K562 (cell line): ENCODE measurements at regions not wholly inside any gene's neighbourhood (a gene's known extent, or its start where the extent isn't known, plus 50 kb on each side); places are given as distances from the start of the nearest gene placed in this dataset.

Source experiments
- EGR1 ChIP-seq: fragments of 450-650 bp; conservative IDR thresholded peaks from 2 replicates; pipeline ENCODE4 v1.6.1; 2017; ENCODE audit warnings: mild to moderate bottlenecking
- RFX1 ChIP-seq: fragments of 450-650 bp; IDR thresholded peaks from 2 replicates; pipeline ENCODE4 v1.6.1; 2016; ENCODE audit warnings: mild to moderate bottlenecking, moderate library complexity
- TF ChIP-seq, protein P1 (sequence below), 3 experiments: IDR thresholded peaks in 2 of 3; conservative IDR thresholded peaks in 1 of 3; 2 replicates each; pipeline ENCODE4 v1.5.1; 2011 to 2012; ENCODE audit warnings: low read length in 3 of 3, mild to moderate bottlenecking in 3 of 3, control low read depth in 2 of 3, improper control_type of control experiment in 1 of 3, inconsistent platforms in 1 of 3, low read depth in 1 of 3, mixed read lengths in 1 of 3, moderate library complexity in 1 of 3; ENCODE audit not compliant: insufficient read depth in 2 of 3

DNA sequence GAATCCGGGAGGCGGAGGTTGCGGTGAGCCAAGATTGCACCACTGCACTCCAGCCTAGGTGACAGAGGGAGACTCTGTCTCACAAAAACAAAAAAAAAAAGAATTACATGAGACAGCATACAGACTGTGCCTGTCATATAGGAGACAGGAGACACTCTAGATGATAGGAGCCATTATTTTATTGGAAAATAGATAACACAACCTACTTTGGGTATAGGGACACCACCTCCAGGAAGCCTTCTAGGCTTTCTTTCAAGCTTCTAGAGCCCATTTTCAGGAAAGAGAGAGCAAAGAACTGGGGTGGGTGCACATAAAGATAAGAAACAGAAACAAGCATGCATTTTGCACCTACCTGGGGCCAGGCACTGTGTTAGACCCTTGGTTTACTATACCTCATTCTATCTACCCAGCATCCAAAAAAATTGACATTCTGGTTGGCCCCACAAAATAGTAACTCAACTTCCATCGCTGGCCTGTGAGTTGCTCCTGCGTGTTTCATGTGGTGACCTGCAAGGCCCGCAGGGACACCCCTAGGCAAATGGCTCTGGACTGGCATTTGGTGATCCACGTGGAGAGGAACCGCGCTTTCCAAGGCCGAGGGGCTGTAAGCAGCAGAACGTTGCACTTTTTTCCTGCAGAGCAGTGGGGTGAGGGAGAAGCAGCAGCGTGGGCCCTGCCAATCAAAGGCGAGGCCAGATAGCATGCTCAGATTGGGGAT lies 57.1 kb upstream of the CACUL1 start:
- TF ChIP-seq, protein P1, sequence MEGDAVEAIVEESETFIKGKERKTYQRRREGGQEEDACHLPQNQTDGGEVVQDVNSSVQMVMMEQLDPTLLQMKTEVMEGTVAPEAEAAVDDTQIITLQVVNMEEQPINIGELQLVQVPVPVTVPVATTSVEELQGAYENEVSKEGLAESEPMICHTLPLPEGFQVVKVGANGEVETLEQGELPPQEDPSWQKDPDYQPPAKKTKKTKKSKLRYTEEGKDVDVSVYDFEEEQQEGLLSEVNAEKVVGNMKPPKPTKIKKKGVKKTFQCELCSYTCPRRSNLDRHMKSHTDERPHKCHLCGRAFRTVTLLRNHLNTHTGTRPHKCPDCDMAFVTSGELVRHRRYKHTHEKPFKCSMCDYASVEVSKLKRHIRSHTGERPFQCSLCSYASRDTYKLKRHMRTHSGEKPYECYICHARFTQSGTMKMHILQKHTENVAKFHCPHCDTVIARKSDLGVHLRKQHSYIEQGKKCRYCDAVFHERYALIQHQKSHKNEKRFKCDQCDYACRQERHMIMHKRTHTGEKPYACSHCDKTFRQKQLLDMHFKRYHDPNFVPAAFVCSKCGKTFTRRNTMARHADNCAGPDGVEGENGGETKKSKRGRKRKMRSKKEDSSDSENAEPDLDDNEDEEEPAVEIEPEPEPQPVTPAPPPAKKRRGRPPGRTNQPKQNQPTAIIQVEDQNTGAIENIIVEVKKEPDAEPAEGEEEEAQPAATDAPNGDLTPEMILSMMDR (IDR thresholded peaks at IDR 0.05 in 2 of 3, conservative IDR thresholded peaks at IDR 0.05 in 1 of 3; ENCODE audit: insufficient read depth in 2 of 3, low read depth in 1 of 3, low read length in 3 of 3), result no peak
- TF ChIP-seq RFX1 (no peak), EGR1 (no peak)
